ENCODE measurements at regions not wholly inside any gene's neighbourhood (a gene's known extent, or its start where the extent isn't known, plus 50 kb on each side); places are given as distances from the start of the nearest gene placed in this dataset.
A peak's percentile ranks its signal among the peaks of the same experiment; 100 is the strongest.
"Not testable (repeated sequence)": the region's sequence is repeated elsewhere in the genome, so short reads cannot be mapped to it uniquely, and the experiment has no call there.

DNA sequence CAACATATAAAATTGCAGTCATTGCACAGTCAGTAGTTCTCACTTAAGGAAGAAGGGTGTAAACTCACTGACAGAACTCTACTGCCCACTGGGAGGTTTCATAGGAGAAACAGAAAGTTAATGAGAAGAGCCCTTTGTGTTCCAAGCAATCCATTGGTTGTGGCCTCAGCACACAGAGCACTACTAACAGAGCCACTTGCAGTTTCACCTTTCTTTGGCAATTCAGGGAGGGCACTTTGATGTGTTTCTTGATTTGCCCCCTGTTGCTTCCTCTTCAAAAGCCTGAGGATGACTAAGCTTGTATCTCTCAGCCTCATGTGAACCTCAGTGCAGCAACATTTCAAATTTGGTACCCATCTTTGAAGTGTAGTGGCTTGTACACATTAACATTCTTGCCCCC lies 409.4 kb downstream of the DMRTA1 start:
- no peak for DNase-seq

DNA sequence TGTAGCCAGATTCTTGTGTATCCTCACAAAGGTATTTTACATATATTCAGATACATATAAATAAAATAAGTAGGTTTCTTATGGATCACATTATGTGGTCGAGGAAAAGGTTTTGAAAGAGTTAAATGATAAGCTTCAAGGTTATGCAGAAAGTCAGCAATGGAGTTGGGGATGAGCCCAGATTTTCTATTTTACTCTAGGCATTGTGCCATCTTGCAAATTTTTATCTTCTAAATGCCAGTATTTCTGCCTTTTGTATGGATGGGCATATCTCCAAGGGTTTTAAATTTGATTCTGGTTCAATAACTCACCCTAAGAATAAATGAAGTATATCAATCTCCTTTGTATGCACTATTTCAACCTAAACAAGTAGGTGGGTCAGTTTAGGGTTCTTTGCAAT lies 410.7 kb downstream of the DMRTA1 start:
- no peak for DNase-seq

DNA sequence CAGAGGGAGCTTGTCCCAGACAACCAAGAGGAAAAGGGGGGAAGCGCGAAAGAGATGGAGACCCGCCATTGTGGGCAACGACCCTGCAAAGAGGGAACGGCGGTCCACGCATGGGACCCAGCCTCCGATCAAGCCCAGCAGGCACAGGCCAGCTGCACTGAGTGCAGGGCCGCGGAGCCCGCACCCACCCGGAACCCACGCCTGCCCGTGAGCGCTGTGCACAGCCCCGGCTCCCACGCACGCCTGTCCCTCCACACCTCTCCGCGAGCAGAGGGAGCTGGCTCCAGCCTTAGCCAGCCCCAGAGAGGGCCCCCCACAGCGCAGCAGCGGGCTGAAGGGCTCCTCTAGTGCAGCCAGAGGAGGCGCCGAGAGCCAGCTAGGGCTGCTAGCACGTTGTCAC lies 416.5 kb downstream of the DMRTA1 start:
- no peak for DNase-seq

DNA sequence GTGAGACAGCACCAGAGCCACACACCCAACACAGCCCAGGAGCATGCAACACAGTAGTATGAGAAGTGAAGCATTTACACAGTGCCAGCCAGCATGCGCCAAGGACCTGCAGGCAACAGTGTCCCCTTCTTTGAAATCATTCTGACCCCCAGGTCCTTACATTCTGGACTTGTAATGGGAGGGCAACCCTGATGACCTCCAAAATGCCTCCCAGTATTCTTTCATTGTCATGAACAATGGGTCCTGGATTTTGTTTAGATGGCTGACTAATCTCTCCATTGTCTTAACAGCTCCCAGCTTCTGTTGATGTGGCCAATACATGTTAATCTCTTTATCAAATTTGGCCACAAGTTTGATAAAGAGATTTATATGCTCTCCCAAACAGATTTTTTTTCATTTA lies 417.1 kb downstream of the DMRTA1 start:
- no peak for DNase-seq

DNA sequence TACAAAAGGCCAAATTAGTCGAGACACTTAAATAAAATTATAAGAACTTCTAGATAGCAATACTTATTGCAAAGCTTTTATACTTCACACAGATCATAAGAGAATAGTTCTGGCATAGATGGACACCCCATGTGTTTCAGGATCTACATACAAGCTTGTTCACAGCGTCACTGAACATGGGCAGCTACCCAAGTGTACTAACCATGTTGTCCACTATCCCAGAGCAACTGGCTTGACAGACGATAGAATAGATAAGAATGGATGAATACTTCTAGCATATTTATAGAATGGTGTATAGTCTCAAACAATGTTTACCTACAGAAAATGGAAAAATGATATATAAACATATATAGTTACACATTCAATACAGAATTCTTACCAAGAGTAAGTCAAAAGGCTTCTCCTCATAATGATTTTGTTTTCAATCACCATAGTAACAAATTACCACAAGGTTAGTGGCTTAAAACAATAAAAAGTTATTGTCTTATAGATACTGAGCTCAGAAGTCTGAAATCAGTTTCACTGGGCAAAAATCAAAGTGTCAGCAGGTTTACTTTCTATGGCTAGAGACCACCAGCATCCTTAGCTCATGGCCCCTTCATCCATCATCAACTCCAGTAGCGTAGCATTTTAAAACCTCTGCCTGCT lies 446.7 kb downstream of the DMRTA1 start:
- DNase-seq: no peak

DNA sequence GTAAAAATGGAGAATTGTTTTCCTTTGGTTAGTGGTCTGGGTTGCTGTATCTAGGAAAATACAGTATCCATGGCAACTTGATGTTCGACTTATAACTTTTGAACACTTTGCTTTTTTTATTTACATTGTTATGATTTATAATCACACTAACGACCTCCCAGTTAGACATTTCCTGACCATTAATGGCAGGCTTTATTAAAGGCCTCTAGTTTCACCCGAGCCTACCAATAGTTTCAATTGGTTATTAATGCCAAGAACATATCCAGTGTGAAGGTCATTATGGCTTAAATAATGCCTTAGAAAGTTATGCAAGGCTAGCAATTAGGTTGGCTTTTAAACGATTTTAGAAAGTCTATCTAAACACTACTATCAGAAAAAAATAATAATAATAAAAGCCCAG lies 452.0 kb downstream of the DMRTA1 start:
- no peak for DNase-seq

DNA sequence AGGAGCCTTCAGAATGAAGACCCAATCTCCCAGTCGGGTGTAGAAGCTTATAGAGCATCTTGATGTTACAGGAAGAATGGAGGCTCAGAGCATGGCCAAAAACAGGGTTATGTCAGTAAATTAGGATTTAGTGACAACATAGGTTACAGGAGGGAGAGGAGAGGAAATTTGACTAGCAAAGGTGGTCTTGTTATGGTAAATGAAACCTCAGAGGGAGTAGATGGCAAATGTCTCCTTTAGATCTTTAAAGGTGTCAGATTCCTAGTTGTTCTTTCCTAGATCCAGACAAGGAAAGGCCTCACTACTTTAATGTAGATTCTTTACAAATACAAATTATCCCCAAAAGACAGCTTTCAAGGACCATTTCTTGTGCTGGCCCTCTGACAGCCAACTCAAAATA lies 465.0 kb downstream of the DMRTA1 start:
- DNase-seq: no peak

DNA sequence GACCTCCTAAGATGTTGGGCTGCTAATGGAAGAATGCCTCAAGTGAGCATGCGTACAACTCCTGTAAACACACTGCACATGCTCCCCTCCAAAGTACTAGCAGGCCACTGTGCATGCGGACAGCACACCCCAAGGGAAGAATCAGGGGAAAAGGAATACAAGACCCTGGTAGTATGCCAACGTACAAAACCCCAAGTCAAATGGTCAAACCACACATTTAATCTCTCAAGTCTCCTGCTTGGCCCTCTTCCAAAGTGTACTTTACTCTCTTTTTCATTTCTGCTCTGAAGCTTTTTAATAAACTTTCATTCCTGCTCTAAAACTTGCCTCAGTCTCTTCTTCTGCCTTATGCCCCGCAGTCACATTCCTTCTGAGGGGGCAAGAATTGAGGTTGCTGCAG lies 466.4 kb downstream of the DMRTA1 start:
- no peak for DNase-seq

DNA sequence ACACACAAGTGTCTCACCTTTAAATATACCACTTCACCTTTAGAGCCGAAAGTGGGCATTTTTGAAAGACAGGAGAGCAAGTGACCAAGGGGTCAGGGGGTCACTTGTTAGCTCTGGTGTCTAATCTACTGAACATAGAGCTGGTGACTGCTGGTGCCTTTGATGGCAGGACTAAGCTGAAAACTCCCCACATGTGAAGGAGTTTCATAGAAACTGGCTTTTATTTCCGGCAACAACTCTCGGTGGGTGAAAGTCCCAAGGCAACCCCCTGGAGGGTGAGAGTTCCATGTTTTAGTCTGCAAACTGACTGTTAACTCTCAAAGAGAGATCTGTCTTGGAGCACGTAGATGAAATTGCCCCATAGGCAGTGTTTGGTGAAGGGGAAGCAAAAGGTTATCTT lies 466.9 kb downstream of the DMRTA1 start:
- no peak for DNase-seq

DNA sequence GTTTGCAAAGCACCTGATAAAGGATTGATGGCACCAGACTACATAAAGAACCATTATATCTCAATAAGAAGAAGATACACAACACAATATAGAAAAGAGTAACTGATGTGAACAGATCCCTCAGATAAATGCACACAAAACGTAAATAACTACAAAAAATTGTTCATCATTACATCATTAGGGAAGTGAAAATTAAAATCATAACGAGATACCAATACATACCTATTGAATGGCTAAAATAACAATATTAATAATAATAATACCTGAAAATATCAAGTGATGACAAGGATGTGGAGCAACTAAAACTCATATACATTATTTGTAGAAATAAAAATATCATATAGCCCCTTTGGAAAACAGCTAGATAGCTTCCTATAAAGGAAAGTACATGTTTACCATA lies 469.5 kb downstream of the DMRTA1 start:
- no peak for DNase-seq

DNA sequence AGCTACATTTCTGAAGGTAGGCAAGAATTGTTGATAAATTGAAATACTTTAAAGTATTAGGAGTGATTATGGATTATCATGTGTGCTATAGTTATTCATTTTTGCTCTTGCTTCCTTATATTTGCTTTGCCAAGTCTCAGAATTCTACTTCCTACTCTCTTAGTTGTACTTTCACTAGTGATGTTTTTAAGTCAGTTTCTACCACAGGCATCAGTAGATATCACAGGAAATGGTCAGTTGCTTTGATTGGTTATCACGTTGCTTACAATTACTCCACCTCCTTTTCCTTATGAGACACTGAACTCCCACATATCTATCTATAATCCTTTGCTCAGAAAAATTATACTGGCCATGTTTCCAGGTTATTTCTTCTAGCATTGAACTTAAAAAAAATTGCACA lies 472.8 kb downstream of the DMRTA1 start:
- no peak for DNase-seq

DNA sequence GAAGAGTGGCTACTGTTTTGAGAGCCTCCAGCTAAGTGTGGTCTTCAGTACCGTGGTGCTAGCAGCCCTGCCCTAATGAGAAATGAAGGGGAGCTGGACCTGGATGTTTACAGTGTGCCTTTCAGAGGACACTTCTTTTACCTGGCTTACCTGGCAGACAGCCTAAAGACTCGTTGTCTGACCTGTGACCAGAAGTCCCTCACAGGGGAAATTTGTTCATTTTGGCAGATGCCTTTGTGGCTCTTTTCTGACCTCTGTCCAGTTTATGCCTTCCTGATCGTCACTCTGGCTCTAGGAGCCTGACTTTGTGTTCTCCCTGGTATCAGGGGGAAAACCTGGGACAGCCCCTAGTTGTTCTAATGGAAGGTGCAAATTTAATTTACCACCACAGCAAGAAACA lies 475.1 kb downstream of the DMRTA1 start:
- DNase-seq: no peak

DNA sequence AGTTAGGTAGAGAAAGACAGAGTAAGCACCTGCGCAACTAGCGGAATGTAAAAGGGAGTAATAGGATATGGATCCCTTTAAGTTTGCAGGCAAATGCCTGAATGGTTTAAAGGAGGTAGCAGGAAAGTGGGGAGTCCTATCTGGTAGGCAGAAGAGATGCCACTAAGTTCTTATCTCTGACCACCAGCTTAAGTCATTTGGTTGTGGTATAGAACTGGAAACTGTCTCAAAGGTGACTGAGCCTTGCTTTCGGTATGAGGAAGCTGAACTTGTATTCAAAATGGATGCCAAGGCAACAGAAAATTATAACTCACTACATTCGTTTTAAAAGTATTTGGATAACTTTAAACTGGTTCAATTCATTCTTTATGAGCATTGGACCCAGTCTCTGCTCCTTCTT lies 475.6 kb downstream of the DMRTA1 start:
- DNase-seq: no peak

DNA sequence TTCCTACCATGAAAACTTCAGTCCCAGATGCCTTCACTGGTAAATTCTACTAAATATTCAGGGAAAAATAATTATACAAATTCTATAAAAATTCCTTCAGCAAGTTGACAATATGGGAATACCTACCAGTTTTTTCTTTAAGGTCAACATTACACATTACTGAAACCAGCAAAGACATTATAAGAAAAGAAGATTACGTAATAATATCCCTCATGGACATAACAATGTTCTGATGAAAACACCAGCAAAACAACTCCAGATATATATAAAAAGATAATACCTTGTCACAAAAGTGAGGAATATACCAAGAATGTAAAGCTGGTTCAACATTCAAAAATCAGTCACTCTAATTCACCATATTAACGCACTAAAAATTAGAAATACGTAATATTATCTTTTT lies 507.9 kb downstream of the DMRTA1 start:
- DNase-seq: no peak

DNA sequence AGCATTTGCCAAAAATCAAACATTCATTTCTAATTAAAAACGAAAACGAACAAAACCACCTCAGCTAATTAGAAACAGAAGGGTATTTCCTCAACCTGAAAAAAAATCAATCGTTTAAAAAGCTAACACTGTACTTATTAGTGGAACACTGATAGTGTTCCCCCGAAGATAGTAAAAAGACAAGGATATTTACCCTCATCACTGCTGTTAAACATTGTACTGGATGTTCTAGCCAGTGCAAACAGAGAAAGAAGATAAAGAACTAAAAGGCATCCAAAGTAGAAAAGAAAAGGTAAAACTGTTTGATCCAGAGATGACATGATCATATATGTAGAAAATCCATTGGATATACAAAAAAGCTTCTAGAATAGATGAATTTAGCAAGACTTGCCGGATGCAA lies 508.3 kb downstream of the DMRTA1 start:
- no peak for DNase-seq

DNA sequence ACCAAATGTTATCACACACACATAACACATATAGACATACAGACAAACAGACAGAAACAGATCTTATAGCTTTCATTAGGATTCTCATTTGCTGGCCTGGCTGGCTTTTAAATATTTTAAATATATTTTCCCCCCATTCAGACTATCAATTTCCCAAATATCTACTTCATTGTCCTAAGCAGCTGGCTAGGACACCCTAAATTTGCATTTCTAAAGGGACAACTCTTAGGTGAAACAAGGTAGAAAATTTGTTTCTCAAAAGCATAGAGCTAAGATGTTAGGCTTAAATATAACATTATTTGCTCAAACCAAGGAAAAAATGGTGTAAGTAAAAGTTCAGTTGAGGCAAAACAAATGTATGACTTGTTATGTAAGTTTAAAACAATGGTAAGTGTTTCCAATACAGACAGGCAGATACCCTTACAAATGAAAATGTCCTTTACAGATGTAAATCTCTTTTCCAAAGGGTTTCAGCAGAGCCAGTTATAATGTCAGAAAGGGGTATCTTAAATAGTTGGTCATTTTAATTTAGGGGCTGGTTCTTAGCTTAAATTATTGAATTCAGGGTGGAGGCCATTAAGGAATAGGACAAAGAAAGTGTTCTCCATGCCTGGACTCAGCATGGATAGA lies 522.8 kb downstream of the DMRTA1 start:
- DNase-seq: no peak

DNA sequence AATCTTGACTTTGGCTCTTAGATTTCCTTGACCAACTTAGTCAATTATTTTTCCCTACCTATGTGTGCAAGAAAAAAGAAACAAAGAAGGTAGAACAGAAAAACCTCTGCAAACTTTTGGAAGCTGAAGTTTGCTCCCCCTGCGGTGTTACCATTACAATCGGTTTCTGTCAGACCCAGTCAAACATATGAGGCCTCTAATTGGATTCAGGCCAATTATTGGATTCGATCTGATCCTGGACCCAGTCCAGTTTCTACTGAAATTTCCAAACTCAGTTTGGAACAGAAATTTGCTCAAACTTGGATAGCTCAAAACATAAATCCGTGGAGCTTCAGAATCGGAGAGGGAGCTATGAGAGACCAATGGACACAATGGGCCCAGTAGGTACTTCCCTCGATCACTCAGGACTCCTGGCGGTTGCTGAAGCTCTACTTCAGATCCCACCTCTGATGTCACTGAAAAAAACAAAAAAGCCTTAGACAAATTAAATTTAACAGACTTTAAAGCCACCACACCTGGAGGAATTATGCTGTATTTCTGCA lies 523.9 kb downstream of the DMRTA1 start:
- DNase-seq: no peak

DNA sequence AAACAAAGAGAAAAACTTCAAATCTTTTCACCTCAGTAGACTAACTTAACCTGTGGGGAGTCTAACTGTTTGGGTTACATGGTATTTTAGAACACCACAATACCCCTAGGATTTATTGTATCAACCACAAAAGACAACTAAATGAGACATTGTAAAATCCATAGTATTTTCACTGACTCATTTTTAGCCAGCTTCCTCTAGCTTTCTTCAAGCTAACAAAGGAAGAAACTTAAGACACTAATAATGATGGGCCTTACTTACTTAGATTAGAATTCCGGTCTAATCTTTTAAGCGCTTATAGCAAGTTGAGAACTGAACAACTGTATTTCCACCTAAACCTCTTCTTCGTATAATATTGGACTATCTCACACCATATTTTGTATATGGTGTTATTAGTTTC lies 529.3 kb downstream of the DMRTA1 start:
- DNase-seq: no peak

DNA sequence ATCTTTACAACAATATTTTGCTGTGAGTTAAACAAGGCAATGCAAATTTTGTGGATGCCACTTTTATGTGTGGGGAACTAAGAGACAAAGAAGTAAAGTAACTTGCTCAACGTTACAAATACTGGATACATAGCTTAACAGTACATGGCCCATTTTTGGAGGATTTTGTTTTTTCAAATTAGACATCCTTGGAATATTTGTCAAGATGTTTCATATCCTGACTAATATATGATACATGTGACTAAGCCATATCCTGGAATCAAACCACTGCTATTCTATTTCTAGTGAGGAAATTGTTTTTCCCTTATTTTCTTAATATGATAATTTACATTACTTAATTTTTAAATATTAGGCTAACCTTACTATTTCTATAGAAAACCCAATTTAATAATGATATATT lies 529.8 kb downstream of the DMRTA1 start:
- no peak for DNase-seq

DNA sequence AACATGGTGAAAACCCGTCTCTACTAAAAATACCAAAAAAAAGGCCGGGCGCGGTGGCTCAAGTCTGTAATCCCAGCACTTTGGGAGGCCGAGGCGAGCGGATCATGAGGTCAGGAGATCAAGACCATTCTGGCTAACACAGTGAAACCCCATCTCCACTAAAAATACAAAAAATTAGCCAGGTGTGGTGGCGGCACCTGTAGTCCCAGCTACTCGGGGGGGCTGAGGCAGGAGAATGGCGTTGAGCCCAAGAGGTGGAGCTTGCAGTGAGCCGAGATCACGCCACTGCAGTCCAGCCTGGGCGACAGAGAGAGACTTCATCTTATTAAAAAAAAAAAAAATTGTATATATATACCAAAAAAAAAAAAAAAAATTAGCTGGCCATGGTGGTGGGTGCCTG lies 533.8 kb downstream of the DMRTA1 start:
- DNase-seq: not testable (repeated sequence)

DNA sequence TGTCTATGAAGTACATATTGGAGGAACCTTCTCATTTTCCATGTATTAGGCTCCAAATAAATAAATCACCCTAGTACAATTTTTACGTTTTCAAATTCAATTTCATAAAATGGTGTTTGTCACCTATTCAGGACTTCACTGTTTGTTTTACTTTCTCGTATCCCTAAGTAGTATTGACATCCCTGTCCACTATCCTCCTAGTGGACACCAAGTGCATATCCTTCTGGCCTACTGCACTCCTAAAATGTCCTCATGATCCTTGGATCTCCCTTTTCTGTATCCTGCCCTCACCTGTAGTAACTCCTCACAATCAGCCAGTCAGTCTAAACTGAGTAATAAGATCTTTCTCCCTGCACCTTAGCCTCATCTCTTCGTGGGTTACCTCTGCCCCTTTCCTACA lies 539.9 kb downstream of the DMRTA1 start:
- no peak for DNase-seq

DNA sequence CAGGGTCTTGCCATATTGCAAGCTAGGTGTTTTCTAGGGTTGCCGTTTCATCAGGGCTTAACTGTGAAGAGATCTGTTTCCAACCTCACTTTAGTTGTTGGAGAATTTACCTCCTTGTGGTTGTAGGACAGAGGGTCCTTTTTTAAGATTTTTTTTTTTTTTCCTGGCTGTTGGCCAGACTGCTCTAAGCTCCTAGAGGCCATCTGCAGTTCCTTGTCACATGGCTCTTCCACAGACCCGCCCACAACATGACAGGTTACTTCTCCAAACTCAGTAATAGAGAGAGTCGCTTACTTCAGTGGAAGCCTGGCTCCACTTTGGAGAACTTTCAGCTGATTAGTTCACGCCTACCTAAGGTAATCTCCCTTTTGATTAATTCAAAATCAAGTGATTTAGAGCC lies 543.7 kb downstream of the DMRTA1 start:
- no peak for DNase-seq

DNA sequence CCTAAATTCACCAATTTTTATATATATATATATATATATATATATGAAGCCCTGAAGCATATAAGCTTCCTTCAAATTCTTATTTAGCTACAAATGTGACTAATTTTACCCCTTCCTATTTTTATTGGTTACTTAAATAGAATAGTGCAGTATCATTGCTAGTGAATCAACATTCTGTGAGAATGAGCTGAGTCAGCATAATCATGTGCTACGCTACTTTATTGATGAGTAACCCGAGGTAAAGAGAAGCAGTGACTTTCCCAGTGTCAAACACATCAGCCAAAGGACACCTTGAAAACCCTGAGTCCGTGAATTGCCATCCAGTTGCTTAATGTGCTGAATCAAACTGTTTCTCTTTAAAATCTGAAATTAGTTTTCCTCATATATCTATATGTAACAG lies 546.2 kb downstream of the DMRTA1 start:
- no peak for DNase-seq

DNA sequence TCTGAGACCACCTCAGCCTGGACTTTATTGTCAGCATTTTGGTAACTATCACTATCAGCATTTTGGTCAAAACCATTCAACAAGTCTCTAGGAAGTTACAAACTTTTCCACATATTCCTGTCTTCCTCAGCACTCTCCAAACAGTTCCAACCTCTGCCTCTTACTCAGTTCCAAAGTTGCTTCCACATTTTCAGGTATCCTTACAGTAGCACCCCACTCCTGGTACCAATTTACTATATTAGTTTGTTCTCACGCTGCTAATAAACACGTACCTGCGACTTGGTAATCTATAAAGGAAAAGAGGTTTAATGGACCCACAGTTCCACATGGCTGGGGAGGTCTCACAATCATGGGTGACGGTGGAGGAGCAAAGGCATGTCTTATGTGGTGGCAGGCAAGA lies 551.3 kb downstream of the DMRTA1 start:
- DNase-seq: no peak

DNA sequence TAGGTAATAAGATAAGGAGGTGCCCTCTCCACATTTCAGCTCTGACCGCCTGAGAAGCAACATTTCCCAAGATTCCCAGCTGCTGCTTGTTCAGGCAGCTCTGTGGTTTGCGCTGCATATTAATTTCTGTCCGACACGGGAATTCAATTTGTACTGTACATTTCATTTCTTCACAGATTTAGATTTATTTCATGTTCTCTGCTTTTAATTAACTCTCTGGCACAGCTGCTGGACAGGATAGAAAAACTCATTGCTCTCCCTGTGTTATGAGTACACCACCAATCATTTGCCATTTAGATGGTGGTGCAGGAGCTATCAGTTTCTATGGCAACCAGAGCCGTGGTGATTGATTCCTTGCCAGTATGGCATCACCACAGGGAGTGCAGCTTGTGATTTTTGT lies 558.5 kb downstream of the DMRTA1 start:
- DNase-seq: peak; percentile 67
